AG09319 (cell line): ENCODE measurements at regions not wholly inside any gene's neighbourhood (a gene's known extent, or its start where the extent isn't known, plus 50 kb on each side); places are given as distances from the start of the nearest gene placed in this dataset.

Experiments
- DNase-seq: peaks from one replicate; pipeline ENCODE4 v3.0.0-alpha.2; 2010; ENCODE audit warnings: low read depth; ENCODE audit errors: extremely low read depth
- CTCF ChIP-seq: IDR thresholded peaks from 2 replicates; pipeline ENCODE4 v1.5.1; 2011; ENCODE audit warnings: low read depth, mild to moderate bottlenecking, inconsistent platforms, low read length, moderate library complexity

- no peak for DNase-seq
- TF ChIP-seq CTCF = no peak
These were observed 85.3 kb downstream of the C1D start for GRCh38 chr2:67977464-67977863.

GRCh38 chr2:67982956-67983355 lies 79.8 kb downstream of the C1D start:
- DNase-seq = no peak
- no peak for TF ChIP-seq CTCF

GRCh38 chr2:67984600-67984999 lies 78.2 kb downstream of the C1D start:
- no peak for DNase-seq
- TF ChIP-seq CTCF = no peak

- DNase-seq = no peak
- TF ChIP-seq CTCF = no peak
These were observed 77.2 kb downstream of the C1D start for GRCh38 chr2:67985586-67985985.

GRCh38 chr2:67986258-67986657 lies 76.5 kb downstream of the C1D start:
- DNase-seq = no peak
- TF ChIP-seq CTCF = no peak
